Thymus (tissue), 11 donors: ENCODE measurements at regions not wholly inside any gene's neighbourhood (a gene's known extent, or its start where the extent isn't known, plus 50 kb on each side); places are given as distances from the start of the nearest gene placed in this dataset.

ENCODE experiments used
- DNase-seq, 9 donors: peaks; one replicate each; pipeline ENCODE4 v3.0.0-alpha.2; 2013; ENCODE audit warnings: low spot score in 9 of 9, low read depth in 6 of 9, missing footprints in 1 of 9
- H3K27ac ChIP-seq, 2 donors: one replicate each; pipeline ENCODE4 v1.5.1; 2013; ENCODE audit warnings: control low read depth in 1 of 2, low read depth in 1 of 2, low read length in 1 of 2, mild to moderate bottlenecking in 1 of 2, moderate library complexity in 1 of 2
- H3K27me3 ChIP-seq, 2 donors: one replicate each; pipeline ENCODE4 v1.5.1; 2013; ENCODE audit warnings: low read length in 1 of 2; ENCODE audit not compliant: control insufficient read depth in 2 of 2, insufficient read depth in 1 of 2
- H3K36me3 ChIP-seq, 2 donors: one replicate each; pipeline ENCODE4 v1.5.1; 2013; ENCODE audit warnings: low read length in 1 of 2, mild to moderate bottlenecking in 1 of 2, moderate library complexity in 1 of 2; ENCODE audit not compliant: control insufficient read depth in 2 of 2, insufficient read depth in 2 of 2
- H3K4me1 ChIP-seq, 2 donors: one replicate each; pipeline ENCODE4 v1.5.1; 2013; ENCODE audit warnings: low read length in 2 of 2; ENCODE audit not compliant: control insufficient read depth in 2 of 2, insufficient read depth in 2 of 2
- H3K4me3 ChIP-seq, 2 donors: one replicate each; pipeline ENCODE4 v1.5.1; 2013; ENCODE audit warnings: low read length in 2 of 2, control low read depth in 1 of 2, mild to moderate bottlenecking in 1 of 2
- H3K9me3 ChIP-seq, 2 donors: one replicate each; pipeline ENCODE4 v1.5.1; 2013; ENCODE audit warnings: low read length in 1 of 2, mild to moderate bottlenecking in 1 of 2; ENCODE audit not compliant: control insufficient read depth in 2 of 2, insufficient read depth in 1 of 2
- WGBS: extraction: QIAGEN DNeasy Blood & Tissue Kit; methylation state at CpG from one replicate; pipeline ENCODE4 v1.1.7; 2013; 5-methylcytosine and 5-hydroxymethylcytosine counted together
- donor health status: healthy.

DNA sequence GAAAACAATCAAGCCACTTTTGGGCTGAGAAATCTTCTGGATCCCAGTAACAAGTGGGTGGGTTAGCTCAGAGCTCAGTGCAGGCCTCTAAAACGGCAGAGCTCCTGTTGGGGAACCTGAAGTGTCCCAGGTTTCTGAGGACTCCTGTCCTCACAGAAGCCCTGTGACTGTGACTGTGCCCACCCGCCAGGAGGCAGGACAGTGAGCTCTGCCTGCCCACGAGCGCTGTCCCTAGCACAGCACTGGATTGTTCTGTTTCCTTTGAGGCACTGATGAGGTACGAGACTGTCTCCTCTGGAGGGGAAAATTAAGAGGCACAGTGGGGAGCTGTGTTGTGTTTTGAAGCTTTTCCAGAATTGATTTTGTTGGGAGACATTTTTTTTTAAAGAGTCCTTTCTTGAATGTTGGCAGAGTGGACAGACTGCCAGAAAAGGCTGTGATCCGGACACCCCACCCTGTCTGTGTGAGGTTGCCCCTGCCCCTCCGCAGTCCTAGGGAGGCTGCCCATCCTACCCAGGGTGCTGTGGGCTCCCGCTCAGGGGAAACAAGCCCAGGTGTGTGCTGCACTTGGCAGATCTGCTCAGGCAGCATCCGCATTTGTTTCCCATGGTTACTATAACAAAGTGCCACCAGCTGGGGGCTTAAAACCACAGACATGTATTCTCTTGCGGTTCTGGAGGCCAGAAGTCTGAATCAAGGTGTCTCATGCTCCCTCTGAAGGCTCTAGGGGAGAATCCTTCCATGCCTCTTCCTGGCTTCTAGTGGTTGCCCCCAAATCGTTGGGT is 66.6 kb upstream of the LARS2 start:
- H3K9me3 ChIP-seq = no peaks in the 10 kb centered on the region
- 35% methylated on average over 11 of the region's 11 CpGs for WGBS

GRCh38 chr3:45322616-45323015 is 65.8 kb upstream of the LARS2 start:
- no peak overlapping the region for H3K4me3 ChIP-seq
- WGBS = 93% methylated on average over 4 of the region's 4 CpGs
- no peak for DNase-seq
- H3K27me3 ChIP-seq = peaks cover 0 to 5% of the 10 kb centered on the region in 2 donors
- no peak overlapping the region for H3K27ac ChIP-seq
- no peaks in the 10 kb centered on the region for H3K36me3 ChIP-seq
- H3K4me1 ChIP-seq = peaks cover 17 to 28% of the 10 kb centered on the region in 2 donors
- H3K9me3 ChIP-seq = no peaks in the 10 kb centered on the region

More for the DNA sequence above, 66.6 kb upstream of the LARS2 start:
- Histone ChIP-seq H3K4me1 (peaks cover 17 to 28% of the 10 kb centered on the region in 2 donors), H3K27ac (peak overlapping the region; percentile 8 to 61), H3K27me3 (peaks cover 0 to 5% of the 10 kb centered on the region in 2 donors), H3K36me3 (no peaks in the 10 kb centered on the region), H3K4me3 (no peak overlapping the region)
- DNase-seq = peak; percentile 61 to 94 (median 80)

- H3K36me3 ChIP-seq = no peaks in the 10 kb centered on the region
- 90% methylated on average over 4 of the region's 4 CpGs for WGBS
- H3K4me3 ChIP-seq = no peak overlapping the region
- no peak overlapping the region for H3K27ac ChIP-seq
- no peaks in the 10 kb centered on the region for H3K9me3 ChIP-seq
- H3K27me3 ChIP-seq = peaks cover 0 to 4% of the 10 kb centered on the region in 2 donors
- peaks cover 23 to 49% of the 10 kb centered on the region in 2 donors for H3K4me1 ChIP-seq
- no peak for DNase-seq
Measured at GRCh38 chr3:45325676-45326075, 62.7 kb upstream of the LARS2 start.

GRCh38 chr3:45329761-45330305 is 58.5 kb upstream of the LARS2 start:
- 36% methylated on average over 8 of the region's 8 CpGs for WGBS
- Histone ChIP-seq H3K9me3 (no peaks in the 10 kb centered on the region), H3K36me3 (no peaks in the 10 kb centered on the region), H3K27me3 (peaks cover 0 to 3% of the 10 kb centered on the region in 2 donors), H3K4me3 (no peak overlapping the region), H3K4me1 (peaks cover 7 to 39% of the 10 kb centered on the region in 2 donors), H3K27ac (peak overlapping the region; percentile 61 to 66)
- DNase-seq = peak in 7 of 9 donors; percentile 42 to 85 (median 57)

DNA sequence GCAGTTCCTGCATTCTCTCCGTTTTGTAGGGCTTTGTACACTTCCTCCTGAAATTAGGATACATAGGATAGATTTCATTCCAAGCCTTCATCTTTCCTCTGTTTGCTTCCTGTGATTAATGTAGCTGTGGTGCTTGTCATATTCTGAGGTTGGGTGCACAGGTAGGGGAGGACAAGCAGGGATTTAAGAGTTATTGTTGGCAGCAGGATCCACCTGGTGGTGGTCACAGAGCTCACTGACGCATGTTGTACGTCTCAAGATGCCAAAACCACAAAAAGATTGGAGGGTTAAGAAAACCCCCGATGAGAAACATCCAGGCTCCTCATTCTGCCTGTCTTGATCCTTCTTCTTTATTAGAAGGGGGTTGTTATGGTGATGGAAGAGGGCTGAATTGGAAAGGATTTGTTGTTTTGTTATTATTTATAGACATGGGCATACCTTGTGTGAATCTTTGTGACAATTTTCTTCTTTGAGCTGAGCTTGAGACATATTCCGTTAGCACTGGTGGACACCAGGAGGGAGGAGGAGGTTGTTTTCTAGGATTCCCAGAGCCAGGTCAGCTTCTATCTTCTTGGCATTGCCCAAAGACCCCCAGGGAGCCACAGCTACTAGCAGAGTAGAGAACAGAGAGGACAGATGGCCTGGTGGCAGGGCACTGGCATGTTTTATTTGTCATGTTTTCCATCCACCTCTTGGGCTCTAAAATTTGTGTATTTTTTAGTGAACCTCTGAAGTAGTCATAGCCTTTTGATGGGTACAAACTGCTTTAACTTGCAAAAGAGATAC is 57.7 kb upstream of the LARS2 start:
- H3K27me3 ChIP-seq = peaks cover 0 to 3% of the 10 kb centered on the region in 2 donors
- DNase-seq = peak in 2 of 9 donors; percentile 20 to 54
- no peaks in the 10 kb centered on the region for H3K36me3 ChIP-seq
- H3K4me3 ChIP-seq = no peak overlapping the region
- H3K9me3 ChIP-seq = no peaks in the 10 kb centered on the region
- H3K4me1 ChIP-seq = peaks cover 7 to 39% of the 10 kb centered on the region in 2 donors
- WGBS = 35% methylated on average over 5 of the region's 5 CpGs
- H3K27ac ChIP-seq = no peak overlapping the region

DNA sequence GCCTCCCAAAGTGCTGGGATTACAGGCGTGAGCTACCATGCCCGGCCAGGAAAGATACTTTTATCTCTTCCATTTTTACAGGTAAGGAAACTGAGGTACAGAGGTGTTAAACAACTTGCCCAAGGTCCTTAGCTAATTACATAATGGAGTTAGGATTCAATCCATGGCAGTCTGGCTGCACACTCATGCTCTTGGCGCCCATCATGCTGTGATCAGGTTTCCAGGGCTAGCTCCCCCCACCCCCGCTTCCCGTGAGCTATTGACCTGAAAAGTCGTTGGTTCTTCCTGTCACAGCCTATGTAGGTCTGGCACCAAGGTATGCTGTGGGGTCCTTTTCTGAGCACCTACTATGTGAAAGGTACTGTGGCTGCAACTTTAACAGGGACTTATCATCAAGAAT is 55.9 kb upstream of the LARS2 start:
- Histone ChIP-seq H3K36me3 (no peaks in the 10 kb centered on the region), H3K27me3 (no peaks in the 10 kb centered on the region), H3K4me3 (no peak overlapping the region), H3K9me3 (no peaks in the 10 kb centered on the region), H3K27ac (no peak overlapping the region), H3K4me1 (peaks cover 7 to 39% of the 10 kb centered on the region in 2 donors)
- no peak for DNase-seq
- 93% methylated on average over 6 of the region's 6 CpGs for WGBS

GRCh38 chr3:45332901-45333407 is 55.4 kb upstream of the LARS2 start:
- Histone ChIP-seq H3K27me3 (no peaks in the 10 kb centered on the region), H3K4me1 (peaks cover 7 to 39% of the 10 kb centered on the region in 2 donors), H3K27ac (no peak overlapping the region), H3K36me3 (no peaks in the 10 kb centered on the region), H3K4me3 (no peak overlapping the region), H3K9me3 (no peaks in the 10 kb centered on the region)
- 85% methylated on average over 4 of the region's 4 CpGs for WGBS
- peak in 1 of 9 donors; percentile 44 for DNase-seq

- peaks cover 7 to 35% of the 10 kb centered on the region in 2 donors for H3K4me1 ChIP-seq
- H3K27ac ChIP-seq = no peak overlapping the region
- no peaks in the 10 kb centered on the region for H3K36me3 ChIP-seq
- 45% methylated on average over 2 of the region's 2 CpGs for WGBS
- no peak overlapping the region for H3K4me3 ChIP-seq
- H3K27me3 ChIP-seq = no peaks in the 10 kb centered on the region
- DNase-seq = no peak
- no peaks in the 10 kb centered on the region for H3K9me3 ChIP-seq
Measured at GRCh38 chr3:45333549-45333948, 54.8 kb upstream of the LARS2 start.
